Loucy (cell line): ENCODE measurements at regions not wholly inside any gene's neighbourhood (a gene's known extent, or its start where the extent isn't known, plus 50 kb on each side); places are given as distances from the start of the nearest gene placed in this dataset.
"Not testable (repeated sequence)": the region's sequence is repeated elsewhere in the genome, so short reads cannot be mapped to it uniquely, and the experiment has no call there.

Source experiments
- H2AFZ ChIP-seq: fragments of 200-600 bp; sonication (generic); 2 replicates; pipeline ENCODE4 v1.6.0; 2016; ENCODE audit warnings: antibody characterized with exemption, mild to moderate bottlenecking, low read length, moderate library complexity
- H3F3A ChIP-seq: fragments of 200-600 bp; 2 replicates; pipeline ENCODE4 v1.6.0; 2016; ENCODE audit warnings: antibody characterized with exemption, low read depth, mild to moderate bottlenecking
- H3K27me3 ChIP-seq: fragments of 200-600 bp; sonication (generic); 2 replicates; pipeline ENCODE4 v1.6.1; 2014; ENCODE audit warnings: low read length, mild to moderate bottlenecking; ENCODE audit not compliant: insufficient read depth, poor library complexity, severe bottlenecking
- H3K36me3 ChIP-seq: fragments of 200-600 bp; sonication (generic); 2 replicates; pipeline ENCODE4 v1.6.1; 2016; ENCODE audit warnings: low read length; ENCODE audit not compliant: insufficient read depth
- H3K4me1 ChIP-seq: fragments of 200-600 bp; sonication (generic); 2 replicates; pipeline ENCODE4 v1.5.1; 2014; ENCODE audit warnings: low read length, mild to moderate bottlenecking; ENCODE audit not compliant: insufficient read depth, poor library complexity, severe bottlenecking
- H3K4me2 ChIP-seq: fragments of 200-600 bp; sonication (generic); 2 replicates; pipeline ENCODE4 v1.6.0; 2014; ENCODE audit warnings: antibody characterized with exemption, low read length, low read depth, mild to moderate bottlenecking; ENCODE audit not compliant: poor library complexity, severe bottlenecking
- H3K4me3 ChIP-seq: fragments of 200-600 bp; sonication (generic); 2 replicates; pipeline ENCODE4 v1.5.1; 2014; ENCODE audit warnings: low read length, mild to moderate bottlenecking, mixed read lengths; ENCODE audit not compliant: poor library complexity, severe bottlenecking
- H3K79me2 ChIP-seq: fragments of 200-600 bp; sonication (generic); 2 replicates; pipeline ENCODE4 v1.6.1; 2014; ENCODE audit warnings: low read length; ENCODE audit not compliant: insufficient read depth
- H3K9ac ChIP-seq: fragments of 200-600 bp; sonication (generic); 2 replicates; pipeline ENCODE4 v1.6.0; 2014; ENCODE audit warnings: mild to moderate bottlenecking, low read depth, low read length, moderate library complexity; ENCODE audit not compliant: poor library complexity, severe bottlenecking
- H3K9me2 ChIP-seq: fragments of 200-600 bp; sonication (generic); replicated peaks from 2 replicates; pipeline ENCODE4 v1.6.1; 2016; ENCODE audit warnings: low read depth, low read length, mixed read lengths
- H3K9me3 ChIP-seq: fragments of 200-600 bp; sonication (generic); 2 replicates; pipeline ENCODE4 v1.6.1; 2014; ENCODE audit warnings: mild to moderate bottlenecking, antibody characterized with exemption, low read length, low read depth; ENCODE audit not compliant: insufficient read depth
- H4K20me1 ChIP-seq: fragments of 200-600 bp; sonication (generic); 2 replicates; pipeline ENCODE4 v1.6.0; 2014; ENCODE audit warnings: antibody characterized with exemption, low read length, mild to moderate bottlenecking; ENCODE audit not compliant: insufficient read depth, poor library complexity, severe bottlenecking
- CTCF ChIP-seq: fragments of 200-600 bp; sonication (generic); conservative IDR thresholded peaks from 2 replicates; pipeline ENCODE4 v1.5.1; 2014; ENCODE audit warnings: mild to moderate bottlenecking, antibody characterized with exemption, low read length
- EZH2phosphoT487 ChIP-seq: fragments of 200-600 bp; IDR thresholded peaks from 2 replicates; pipeline ENCODE4 v1.6.1; 2018; ENCODE audit warnings: antibody characterized with exemption, mild to moderate bottlenecking, moderate library complexity, borderline replicate concordance

GRCh38 chr7:98762620-98763019 is 107.2 kb downstream of the TMEM130 start:
- H3K4me1 ChIP-seq: no peaks in the 10 kb centered on the region
- H3K9ac ChIP-seq: no peak overlapping the region
- H4K20me1 ChIP-seq: no peaks in the 10 kb centered on the region
- H3K9me3 ChIP-seq: no peaks in the 10 kb centered on the region
- no peaks in the 10 kb centered on the region for H3K9me2 ChIP-seq
- H3K4me2 ChIP-seq: no peak overlapping the region
- no peak overlapping the region for H2AFZ ChIP-seq
- no peak overlapping the region for H3K4me3 ChIP-seq
- H3F3A ChIP-seq: no peaks in the 10 kb centered on the region
- no peaks in the 10 kb centered on the region for H3K79me2 ChIP-seq
- no peaks in the 10 kb centered on the region for H3K36me3 ChIP-seq
- no peaks in the 10 kb centered on the region for H3K27me3 ChIP-seq
- TF ChIP-seq CTCF: no peak
- no peak for TF ChIP-seq EZH2phosphoT487

GRCh38 chr7:98763441-98763840 is 106.4 kb downstream of the TMEM130 start:
- no peaks in the 10 kb centered on the region for H3K36me3 ChIP-seq
- no peak overlapping the region for H3K4me2 ChIP-seq
- TF ChIP-seq EZH2phosphoT487 (no peak), CTCF (no peak)
- H3K27me3 ChIP-seq: no peaks in the 10 kb centered on the region
- H3K4me3 ChIP-seq: no peak overlapping the region
- H4K20me1 ChIP-seq: no peaks in the 10 kb centered on the region
- H3K9me3 ChIP-seq: no peaks in the 10 kb centered on the region
- no peak overlapping the region for H3K9ac ChIP-seq
- no peaks in the 10 kb centered on the region for H3K79me2 ChIP-seq
- no peaks in the 10 kb centered on the region for H3K4me1 ChIP-seq
- no peaks in the 10 kb centered on the region for H3K9me2 ChIP-seq
- H2AFZ ChIP-seq: no peak overlapping the region
- H3F3A ChIP-seq: no peaks in the 10 kb centered on the region

GRCh38 chr7:98764946-98765345 is 104.9 kb downstream of the TMEM130 start:
- TF ChIP-seq CTCF: no peak
- TF ChIP-seq EZH2phosphoT487: no peak
- Histone ChIP-seq H3K9me3 (no peaks in the 10 kb centered on the region), H3K4me2 (no peak overlapping the region), H3K9me2 (no peaks in the 10 kb centered on the region), H3K79me2 (no peaks in the 10 kb centered on the region), H3K4me1 (no peaks in the 10 kb centered on the region), H3F3A (no peaks in the 10 kb centered on the region), H3K9ac (no peak overlapping the region), H2AFZ (no peak overlapping the region), H4K20me1 (no peaks in the 10 kb centered on the region), H3K4me3 (no peak overlapping the region), H3K27me3 (no peaks in the 10 kb centered on the region), H3K36me3 (no peaks in the 10 kb centered on the region)

GRCh38 chr7:98770085-98770484 is 99.7 kb downstream of the TMEM130 start:
- not testable (repeated sequence) for H3K4me1 ChIP-seq, H4K20me1 ChIP-seq, H3K9me2 ChIP-seq, H2AFZ ChIP-seq, H3K9me3 ChIP-seq, H3K4me3 ChIP-seq, H3K36me3 ChIP-seq, H3K27me3 ChIP-seq, H3K9ac ChIP-seq, H3K4me2 ChIP-seq, H3K79me2 ChIP-seq, H3F3A ChIP-seq
